Esophagus squamous epithelium (tissue), 4 donors: ENCODE measurements at regions not wholly inside any gene's neighbourhood (a gene's known extent, or its start where the extent isn't known, plus 50 kb on each side); places are given as distances from the start of the nearest gene placed in this dataset.

ENCODE experiments used
- CTCF ChIP-seq, 6 experiments: fragments of 450-650 bp in 4 of 6; fragments of 200-600 bp in 2 of 6; sonication (generic) in 2 of 6; IDR thresholded peaks; one replicate each; pipeline ENCODE4 v1.5.1; 2016 to 2019; ENCODE audit warnings: antibody characterized with exemption in 6 of 6, mild to moderate bottlenecking in 4 of 6, moderate library complexity in 4 of 6
- POLR2A ChIP-seq, 4 donors: fragments of 450-650 bp; IDR thresholded peaks; one replicate each; pipeline ENCODE4 v1.6.1; 2017; ENCODE audit warnings: antibody characterized with exemption in 4 of 4, mild to moderate bottlenecking in 4 of 4, moderate library complexity in 3 of 4

- TF ChIP-seq CTCF (IDR thresholded peaks at IDR 0.05) (no peak), POLR2A (IDR thresholded peaks at IDR 0.05) (no peak)
These were observed 140.2 kb downstream of the SLC24A2 start for GRCh38 chr9:19648672-19649071.
